COLO668 (cell line): ENCODE measurements at regions not wholly inside any gene's neighbourhood (a gene's known extent, or its start where the extent isn't known, plus 50 kb on each side); places are given as distances from the start of the nearest gene placed in this dataset.

ENCODE experiments used
- DNase-seq: peaks from one replicate; lab custom pipeline; 2025; ENCODE audit not compliant: unreplicated experiment; lab: John Stamatoyannopoulos, UW

DNA sequence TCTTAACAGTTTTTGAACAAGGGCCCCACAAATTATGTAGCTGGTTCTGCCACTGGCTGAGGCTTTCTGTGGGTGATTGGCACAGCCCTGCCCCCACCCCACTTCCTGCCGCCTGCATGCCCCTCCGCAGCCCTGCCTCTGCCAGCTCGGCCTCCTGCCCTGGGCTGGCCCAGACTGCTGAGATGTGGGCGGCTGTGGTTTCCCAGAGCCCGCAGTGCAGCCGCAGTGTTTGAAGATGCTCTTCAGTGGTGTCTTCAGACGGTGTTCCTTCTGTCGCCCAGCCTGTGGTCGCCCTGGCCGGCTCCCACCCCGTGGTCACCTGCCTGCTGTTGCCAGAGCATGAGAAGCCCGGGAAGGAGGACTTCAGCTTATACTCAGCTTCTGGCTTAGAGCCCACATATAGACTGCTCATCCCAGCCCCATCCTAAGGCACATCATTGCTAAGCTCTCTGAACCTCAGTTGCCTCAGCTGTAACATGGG is 154.3 kb downstream of the VEGFA start:
- no peak for DNase-seq

DNA sequence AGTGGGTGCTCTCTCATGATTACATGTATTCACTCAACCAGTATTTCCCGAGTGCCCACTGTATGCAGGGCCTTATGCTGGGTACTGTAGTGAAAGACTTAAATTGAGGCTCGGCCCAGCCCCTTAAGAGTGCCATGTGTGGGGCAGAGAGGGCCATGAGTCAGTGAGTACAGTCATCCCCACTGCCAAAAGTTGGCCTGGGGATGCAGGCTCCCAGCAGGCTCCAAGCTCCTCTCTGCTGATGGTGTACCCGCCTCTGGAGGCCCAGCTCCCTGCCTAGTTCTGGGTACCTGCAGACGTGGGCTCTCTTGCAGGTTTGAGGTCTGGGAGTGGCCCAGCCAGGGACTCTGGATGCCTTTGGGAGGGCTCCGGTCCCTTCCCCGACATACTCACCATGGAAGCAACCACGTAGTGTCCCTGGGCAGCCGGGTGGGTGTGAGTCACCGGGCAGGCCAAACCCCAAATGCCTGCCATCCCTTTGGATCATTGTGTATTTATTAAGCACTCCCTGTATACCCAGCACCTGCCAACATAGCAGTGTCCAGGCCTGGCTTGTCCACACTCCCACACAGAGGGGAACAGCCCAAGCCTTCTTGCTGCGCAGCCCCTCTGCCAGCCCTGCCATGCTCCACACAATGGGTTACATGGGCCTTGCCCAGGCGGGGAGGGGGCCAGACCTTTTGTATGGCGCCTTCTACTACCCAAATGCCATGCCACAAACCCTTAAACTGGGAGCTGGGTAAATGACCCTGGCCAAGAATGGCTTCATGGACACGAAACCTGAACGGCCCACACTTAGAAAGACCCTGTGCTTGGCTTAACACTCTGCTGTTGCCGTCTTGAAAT is 153.6 kb downstream of the VEGFA start:
- DNase-seq, result no peak

GRCh38 chr6:43922426-43923375 is 152.7 kb downstream of the VEGFA start:
- DNase-seq, result no peak

GRCh38 chr6:43921548-43922425 is 151.8 kb downstream of the VEGFA start:
- DNase-seq, result no peak

GRCh38 chr6:43921039-43921438 is 151.0 kb downstream of the VEGFA start:
- peak; percentile 48 for DNase-seq

- no peak for DNase-seq
Observed at GRCh38 chr6:43919774-43920173, 149.8 kb downstream of the VEGFA start.

DNA sequence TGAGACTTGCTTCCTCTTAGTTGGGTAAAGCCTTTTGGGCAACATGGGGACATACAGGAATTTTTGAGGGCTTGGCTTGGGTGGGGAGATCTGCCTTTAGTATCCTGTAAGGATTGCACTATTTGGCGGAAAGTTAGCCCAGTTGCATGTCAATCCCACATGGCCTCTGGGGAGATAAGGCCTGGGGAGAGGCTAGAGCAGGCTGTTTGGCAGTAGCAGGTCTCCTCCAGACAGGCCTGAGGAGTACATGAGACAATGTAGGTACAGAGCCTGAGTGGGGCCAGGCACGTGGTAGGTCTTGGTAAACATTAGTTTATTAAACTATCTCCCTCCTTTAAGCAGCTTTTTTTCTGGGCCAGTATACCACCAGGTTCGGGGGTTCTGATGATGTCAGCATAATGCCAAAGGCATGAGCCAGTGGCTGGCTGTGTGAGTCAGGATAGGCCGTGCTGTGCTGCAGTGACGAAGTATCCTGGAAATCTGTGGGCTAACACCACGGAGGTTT is 147.9 kb downstream of the VEGFA start:
- no peak for DNase-seq

DNA sequence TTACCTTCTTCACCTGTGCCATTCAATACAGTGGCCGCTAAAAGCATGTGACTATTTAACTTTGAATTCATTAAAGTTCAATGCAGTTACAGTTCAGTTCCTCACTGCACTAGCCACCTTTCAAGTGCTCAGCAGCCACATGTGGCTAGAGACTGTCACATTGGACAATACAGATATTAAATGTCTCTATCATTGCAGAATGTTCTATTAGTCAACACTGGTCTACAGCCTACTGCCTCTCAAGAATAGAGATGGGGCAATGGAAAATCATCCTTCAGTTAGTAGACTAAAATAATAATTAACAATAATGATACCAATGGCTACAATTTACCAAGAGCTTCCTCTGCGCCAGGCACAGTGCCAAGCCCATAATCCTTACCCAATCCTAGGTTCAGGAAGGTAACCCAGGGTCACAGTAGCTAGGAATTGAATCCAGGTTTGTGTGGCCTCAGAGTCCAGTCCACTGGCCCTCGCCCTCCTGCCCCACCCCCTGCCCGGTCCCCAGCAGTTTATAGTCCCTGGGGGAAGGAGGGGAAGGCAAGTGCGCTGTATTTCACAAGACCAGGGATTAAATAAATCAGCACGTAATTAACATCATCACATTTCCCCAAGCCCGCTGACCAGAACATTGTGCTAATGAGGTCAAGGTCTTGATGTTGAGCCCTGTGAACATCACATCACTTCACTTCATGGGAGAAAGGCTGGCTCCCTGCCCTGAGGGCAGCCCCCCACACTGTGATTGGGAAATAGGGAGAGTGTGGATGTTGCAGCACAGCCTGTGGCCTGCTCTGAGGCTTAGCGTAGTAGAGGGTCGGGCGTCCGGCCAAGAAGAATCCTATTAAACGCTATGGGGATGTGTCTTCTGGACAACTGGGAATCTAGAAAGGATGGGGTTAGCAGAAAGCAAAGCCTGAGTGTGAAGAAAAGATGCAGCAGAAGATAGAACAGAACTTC is 147.2 kb downstream of the VEGFA start:
- DNase-seq, result no peak

- DNase-seq, result no peak
Observed at GRCh38 chr6:43915986-43916923, 146.2 kb downstream of the VEGFA start.

DNA sequence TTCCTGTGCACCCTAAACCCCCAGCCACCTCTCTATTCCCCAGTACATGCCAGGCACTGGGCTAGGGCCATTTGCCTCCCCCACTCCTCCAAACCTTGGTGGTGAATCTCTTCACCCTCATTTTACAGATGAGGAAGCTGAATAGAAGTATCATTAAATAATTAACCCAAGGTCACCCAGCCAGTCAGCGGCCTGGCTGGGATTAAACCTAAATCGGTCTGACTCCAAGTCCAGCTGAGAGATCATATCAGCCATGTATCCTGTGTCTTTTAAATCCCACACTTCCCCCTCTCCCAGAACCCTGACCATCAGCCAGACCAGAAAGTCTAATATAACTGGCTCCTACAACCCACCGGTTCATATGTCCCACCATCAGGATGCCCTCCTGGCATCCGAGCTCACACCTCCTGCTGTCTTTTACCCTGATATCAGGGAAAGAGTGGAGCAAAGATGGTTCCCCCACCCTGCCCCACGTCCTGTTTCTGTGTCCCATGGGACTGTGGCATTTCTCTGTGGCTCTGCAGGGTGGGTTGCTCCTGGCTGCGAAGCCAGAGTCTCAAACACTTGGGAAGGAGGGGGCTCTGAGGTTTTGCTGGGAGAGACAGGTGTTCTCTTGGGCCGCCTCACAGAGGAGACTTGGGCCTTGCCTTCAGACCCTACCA is 145.3 kb downstream of the VEGFA start:
- no peak for DNase-seq

- no peak for DNase-seq
Observed at GRCh38 chr6:43914272-43915147, 144.5 kb downstream of the VEGFA start.

- DNase-seq, result peak; percentile 40
Observed at GRCh38 chr6:43913375-43914271, 143.6 kb downstream of the VEGFA start.

GRCh38 chr6:43912598-43913371 is 142.8 kb downstream of the VEGFA start:
- no peak for DNase-seq

DNA sequence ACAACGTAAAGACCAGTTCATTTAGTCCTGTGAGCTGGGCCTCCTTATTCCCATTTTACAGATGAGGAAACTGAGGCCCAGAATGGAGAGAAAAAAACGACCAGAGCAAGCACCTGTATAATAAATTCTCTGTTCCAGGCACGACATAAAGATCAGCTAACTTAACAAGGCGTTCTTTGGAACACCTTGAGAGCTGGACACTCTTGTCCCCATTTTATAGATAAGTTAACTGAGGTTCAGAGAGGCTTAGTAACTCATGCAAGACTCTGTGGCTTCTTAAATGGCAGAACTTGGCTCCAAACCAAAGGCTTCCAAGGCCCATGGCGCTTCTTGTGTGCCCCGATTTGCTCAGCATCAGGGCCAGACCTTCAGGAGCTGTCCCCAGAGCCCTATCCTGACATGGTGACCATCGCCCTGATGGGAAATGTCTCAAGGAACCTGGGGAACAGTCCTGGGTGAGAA is 142.1 kb downstream of the VEGFA start:
- no peak for DNase-seq
